Endothelial cell of umbilical vein (primary cell): ENCODE measurements at regions not wholly inside any gene's neighbourhood (a gene's known extent, or its start where the extent isn't known, plus 50 kb on each side); places are given as distances from the start of the nearest gene placed in this dataset.

ENCODE experiments used
- BruUV-seq: library from RNA; stranded (reverse); fragments of 400-500 nt; replicated peaks from 2 replicates; lab custom pipeline; 2021; lab: Mats Ljungman, UMichigan
- CTCF ChIA-PET: fragments of 300-600, 350-600 bp; sonication (Branson Sonifier 250); formaldehyde crosslinking; loops from one replicate; lab custom pipeline; 2021; ENCODE audit warnings: antibody characterized with exemption, inconsistent platforms; lab: Charles Lee
- POLR2A ChIA-PET: fragments of 300-600, 350-600 bp; sonication (Branson Sonifier 250); formaldehyde crosslinking; loops from one replicate; lab custom pipeline; 2021; ENCODE audit warnings: antibody characterized with exemption, inconsistent platforms; lab: Charles Lee
- DNase-seq: peaks from one replicate; pipeline ENCODE4 v3.0.0-alpha.2; 2011; ENCODE audit warnings: low read depth, low spot score
- FAIRE-seq: peaks from 2 replicates; lab custom pipeline; 2011; peaks lifted over from hg19 to GRCh38; lab: Jason Lieb, UNC
- H2AFZ ChIP-seq: 2 replicates; pipeline ENCODE4 v1.6.0; 2012; ENCODE audit warnings: low read depth, low read length, control low read depth, inconsistent platforms
- H3K27ac ChIP-seq: 2 replicates; pipeline ENCODE4 v1.5.1; 2011; ENCODE audit warnings: low read depth, mild to moderate bottlenecking, control low read depth, low read length, moderate library complexity; ENCODE audit not compliant: insufficient read depth
- H3K27me3 ChIP-seq, 2 experiments: 2 replicates each; pipeline versions ENCODE4 v1.6.0 to v1.6.1; 2011; ENCODE audit warnings: low read length in 2 of 2, mixed read lengths in 1 of 2; ENCODE audit not compliant: control insufficient read depth in 2 of 2, insufficient read depth in 2 of 2
- H3K36me3 ChIP-seq, 2 experiments: 2 replicates in 1 of 2; 3 replicates in 1 of 2; pipeline ENCODE4 v1.5.1; 2011; ENCODE audit warnings: low read length in 2 of 2, mild to moderate bottlenecking in 1 of 2, moderate library complexity in 1 of 2; ENCODE audit not compliant: control insufficient read depth in 2 of 2, insufficient read depth in 2 of 2; ENCODE audit errors: extremely low read depth in 1 of 2
- H3K4me1 ChIP-seq: 3 replicates; pipeline ENCODE4 v1.5.1; 2011; ENCODE audit warnings: mild to moderate bottlenecking, low read length; ENCODE audit not compliant: control insufficient read depth, insufficient read depth; ENCODE audit errors: extremely low read depth
- H3K4me2 ChIP-seq: 2 replicates; pipeline ENCODE4 v1.6.1; 2011; ENCODE audit warnings: low read length, control low read depth, mixed read lengths; ENCODE audit not compliant: insufficient read depth
- H3K4me3 ChIP-seq, 3 experiments: fragments of 200-600 bp in 1 of 3; sonication (generic), shearing (Covaris generic) in 1 of 3; replicated peaks in 1 of 3; 2 replicates each; pipeline ENCODE4 v1.5.1; 2011 to 2016; ENCODE audit warnings: control low read depth in 3 of 3, low read length in 3 of 3, mild to moderate bottlenecking in 2 of 3, inconsistent platforms in 1 of 3, low read depth in 1 of 3, moderate library complexity in 1 of 3; ENCODE audit not compliant: insufficient read depth in 1 of 3
- H3K79me2 ChIP-seq: 2 replicates; pipeline ENCODE4 v1.6.0; 2012; ENCODE audit warnings: low read length, inconsistent platforms; ENCODE audit not compliant: control insufficient read depth, insufficient read depth
- H3K9ac ChIP-seq: replicated peaks from 2 replicates; pipeline ENCODE3; 2011; ENCODE audit warnings: low read length, control low read depth; ENCODE audit not compliant: insufficient read depth; ENCODE audit errors: extremely low read depth
- H3K9me1 ChIP-seq: replicated peaks from 3 replicates; pipeline ENCODE4 v1.6.0; 2011; ENCODE audit warnings: mild to moderate bottlenecking, low read length; ENCODE audit not compliant: control insufficient read depth, insufficient read depth; ENCODE audit errors: extremely low read depth
- H3K9me3 ChIP-seq: replicated peaks from 2 replicates; pipeline ENCODE4 v1.5.1; 2012; ENCODE audit warnings: low read length, inconsistent platforms; ENCODE audit not compliant: control insufficient read depth, insufficient read depth
- H4K20me1 ChIP-seq: replicated peaks from 2 replicates; pipeline ENCODE3; 2011; ENCODE audit warnings: mild to moderate bottlenecking, low read length; ENCODE audit not compliant: control insufficient read depth, insufficient read depth; ENCODE audit errors: extremely low read depth
- CTCF ChIP-seq, 2 donors: IDR thresholded peaks; 1 replicate in 1 of 2; 2 replicates in 1 of 2; pipeline ENCODE4 v1.5.1; 2011; ENCODE audit warnings: low read length in 2 of 2, mild to moderate bottlenecking in 2 of 2, moderate library complexity in 2 of 2, control low read depth in 1 of 2, inconsistent platforms in 1 of 2, low read depth in 1 of 2; ENCODE audit not compliant: insufficient read depth in 1 of 2; ENCODE audit errors: extremely low read depth in 1 of 2
- EZH2 ChIP-seq: IDR thresholded peaks from 2 replicates; pipeline ENCODE4 v1.6.1; 2012; ENCODE audit warnings: borderline replicate concordance, low read depth, mild to moderate bottlenecking, moderate library complexity, low read length, inconsistent platforms; ENCODE audit not compliant: severe bottlenecking
- FOS ChIP-seq: IDR thresholded peaks from 2 replicates; pipeline ENCODE4 v1.6.1; 2011; ENCODE audit warnings: mild to moderate bottlenecking, low read length, moderate library complexity, borderline replicate concordance; ENCODE audit not compliant: insufficient read depth
- GATA2 ChIP-seq: IDR thresholded peaks from 2 replicates; pipeline ENCODE4 v1.7.0; 2011; ENCODE audit warnings: low read depth, mild to moderate bottlenecking, moderate library complexity, mixed read lengths, low read length; ENCODE audit not compliant: insufficient read length, insufficient read depth
- JUN ChIP-seq: IDR thresholded peaks from 2 replicates; pipeline ENCODE4 v1.6.1; 2011; ENCODE audit warnings: borderline replicate concordance, low read depth; ENCODE audit not compliant: insufficient read length, insufficient read depth
- MAX ChIP-seq: IDR thresholded peaks from 2 replicates; pipeline ENCODE4 v1.6.1; 2011; ENCODE audit not compliant: insufficient read depth, insufficient read length
- MYC ChIP-seq: IDR thresholded peaks from one replicate; pipeline ENCODE4 v1.6.1; 2011; ENCODE audit warnings: mild to moderate bottlenecking, low read depth, low read length
- POLR2A ChIP-seq: IDR thresholded peaks from 2 replicates; pipeline ENCODE4 v1.6.1; 2012; ENCODE audit warnings: low read depth, mild to moderate bottlenecking, control low read depth, low read length
- POLR2AphosphoS5 ChIP-seq: IDR thresholded peaks from 2 replicates; pipeline ENCODE4 v1.6.1; 2012; ENCODE audit warnings: low read depth, mild to moderate bottlenecking, control low read depth, low read length, moderate library complexity; ENCODE audit not compliant: insufficient read depth
- dilution Hi-C: fragments of 300-500 bp; cut with MboI; formaldehyde crosslinking; loops from one replicate; pipeline ENCODE4 v1.15.0; 2019; ENCODE audit warnings: low sequenced_read_pairs; ENCODE audit not compliant: extremely low pct_ligation_motif_present
- intact Hi-C: fragments of 100-400 bp; cut with micrococcal nuclease; formaldehyde crosslinking; loops from one replicate; pipeline ENCODE4 v1.10.0; 2022

- H2AFZ ChIP-seq, result no peak overlapping the region
- no peak for DNase-seq
- ChIA-PET CTCF (no interaction called here), POLR2A (no interaction called here)
- BruUV-seq, result no TSS peak
- intact Hi-C loops, result no loop called here
- no peak overlapping the region for H3K27ac ChIP-seq
- H4K20me1 ChIP-seq, result no peaks in the 10 kb centered on the region
- FAIRE-seq, result no peak
- H3K79me2 ChIP-seq, result no peaks in the 10 kb centered on the region
- no peak for TF ChIP-seq CTCF (IDR thresholded peaks at IDR 0.05; ENCODE audit: extremely low read depth in 1 of 2, insufficient read depth in 1 of 2, low read depth in 1 of 2, low read length in 2 of 2)
- no peak for TF ChIP-seq FOS
- TF ChIP-seq POLR2AphosphoS5, result no peak
- TF ChIP-seq POLR2A, result no peak
- TF ChIP-seq JUN, result no peak
- TF ChIP-seq MAX, result no peak
- TF ChIP-seq MYC, result no peak
- no peak for TF ChIP-seq GATA2
- TF ChIP-seq EZH2, result no peak
- H3K4me2 ChIP-seq, result no peak overlapping the region
- no peak overlapping the region for H3K9ac ChIP-seq
- no peaks in the 10 kb centered on the region for H3K9me1 ChIP-seq
- H3K27me3 ChIP-seq, result no peaks in the 10 kb centered on the region
- H3K36me3 ChIP-seq, result no peaks in the 10 kb centered on the region
- dilution Hi-C loops, result no loop called here
- no peaks in the 10 kb centered on the region for H3K4me1 ChIP-seq
- H3K4me3 ChIP-seq, result no peak overlapping the region
- no peaks in the 10 kb centered on the region for H3K9me3 ChIP-seq
Measured at GRCh38 chrY:15385178-15385577, 860.8 kb downstream of the NLGN4Y start.
